Loucy (cell line): ENCODE measurements at regions not wholly inside any gene's neighbourhood (a gene's known extent, or its start where the extent isn't known, plus 50 kb on each side); places are given as distances from the start of the nearest gene placed in this dataset.
A peak's percentile ranks its signal among the peaks of the same experiment; 100 is the strongest.
"Not testable (repeated sequence)": the region's sequence is repeated elsewhere in the genome, so short reads cannot be mapped to it uniquely, and the experiment has no call there.

Experiments used
- H2AFZ ChIP-seq: fragments of 200-600 bp; sonication (generic); 2 replicates; pipeline ENCODE4 v1.6.0; 2016; ENCODE audit warnings: antibody characterized with exemption, mild to moderate bottlenecking, low read length, moderate library complexity
- H3F3A ChIP-seq: fragments of 200-600 bp; 2 replicates; pipeline ENCODE4 v1.6.0; 2016; ENCODE audit warnings: antibody characterized with exemption, low read depth, mild to moderate bottlenecking
- H3K27me3 ChIP-seq: fragments of 200-600 bp; sonication (generic); 2 replicates; pipeline ENCODE4 v1.6.1; 2014; ENCODE audit warnings: low read length, mild to moderate bottlenecking; ENCODE audit not compliant: insufficient read depth, poor library complexity, severe bottlenecking
- H3K36me3 ChIP-seq: fragments of 200-600 bp; sonication (generic); 2 replicates; pipeline ENCODE4 v1.6.1; 2016; ENCODE audit warnings: low read length; ENCODE audit not compliant: insufficient read depth
- H3K4me1 ChIP-seq: fragments of 200-600 bp; sonication (generic); 2 replicates; pipeline ENCODE4 v1.5.1; 2014; ENCODE audit warnings: low read length, mild to moderate bottlenecking; ENCODE audit not compliant: insufficient read depth, poor library complexity, severe bottlenecking
- H3K4me2 ChIP-seq: fragments of 200-600 bp; sonication (generic); 2 replicates; pipeline ENCODE4 v1.6.0; 2014; ENCODE audit warnings: antibody characterized with exemption, low read length, low read depth, mild to moderate bottlenecking; ENCODE audit not compliant: poor library complexity, severe bottlenecking
- H3K4me3 ChIP-seq: fragments of 200-600 bp; sonication (generic); 2 replicates; pipeline ENCODE4 v1.5.1; 2014; ENCODE audit warnings: low read length, mild to moderate bottlenecking, mixed read lengths; ENCODE audit not compliant: poor library complexity, severe bottlenecking
- H3K79me2 ChIP-seq: fragments of 200-600 bp; sonication (generic); 2 replicates; pipeline ENCODE4 v1.6.1; 2014; ENCODE audit warnings: low read length; ENCODE audit not compliant: insufficient read depth
- H3K9ac ChIP-seq: fragments of 200-600 bp; sonication (generic); 2 replicates; pipeline ENCODE4 v1.6.0; 2014; ENCODE audit warnings: mild to moderate bottlenecking, low read depth, low read length, moderate library complexity; ENCODE audit not compliant: poor library complexity, severe bottlenecking
- H3K9me2 ChIP-seq: fragments of 200-600 bp; sonication (generic); replicated peaks from 2 replicates; pipeline ENCODE4 v1.6.1; 2016; ENCODE audit warnings: low read depth, low read length, mixed read lengths
- H3K9me3 ChIP-seq: fragments of 200-600 bp; sonication (generic); 2 replicates; pipeline ENCODE4 v1.6.1; 2014; ENCODE audit warnings: mild to moderate bottlenecking, antibody characterized with exemption, low read length, low read depth; ENCODE audit not compliant: insufficient read depth
- H4K20me1 ChIP-seq: fragments of 200-600 bp; sonication (generic); 2 replicates; pipeline ENCODE4 v1.6.0; 2014; ENCODE audit warnings: antibody characterized with exemption, low read length, mild to moderate bottlenecking; ENCODE audit not compliant: insufficient read depth, poor library complexity, severe bottlenecking

GRCh38 chr2:89537862-89538261 is 846.4 kb downstream of the RPIA start:
- H3K4me2 ChIP-seq, H3K4me1 ChIP-seq, H2AFZ ChIP-seq, H4K20me1 ChIP-seq, H3K9me2 ChIP-seq, H3K9ac ChIP-seq, H3K4me3 ChIP-seq, H3F3A ChIP-seq, H3K9me3 ChIP-seq, H3K36me3 ChIP-seq, H3K27me3 ChIP-seq, H3K79me2 ChIP-seq: not testable (repeated sequence)

GRCh38 chr2:89544110-89544509 is 852.6 kb downstream of the RPIA start:
- not testable (repeated sequence) for H3K4me3 ChIP-seq, H3K36me3 ChIP-seq, H3K9ac ChIP-seq, H3K4me2 ChIP-seq, H3K79me2 ChIP-seq, H3K9me3 ChIP-seq, H3K4me1 ChIP-seq, H3F3A ChIP-seq, H3K9me2 ChIP-seq, H4K20me1 ChIP-seq, H2AFZ ChIP-seq, H3K27me3 ChIP-seq

- H3K27me3 ChIP-seq, H3K4me3 ChIP-seq, H3K9ac ChIP-seq, H4K20me1 ChIP-seq, H3K9me3 ChIP-seq, H3K4me1 ChIP-seq, H3K9me2 ChIP-seq, H2AFZ ChIP-seq, H3K36me3 ChIP-seq, H3K4me2 ChIP-seq, H3K79me2 ChIP-seq, H3F3A ChIP-seq: not testable (repeated sequence)
Measured at GRCh38 chr2:89579154-89579553, 887.7 kb downstream of the RPIA start.

- not testable (repeated sequence) for H3F3A ChIP-seq, H3K9me2 ChIP-seq, H3K4me3 ChIP-seq, H2AFZ ChIP-seq, H3K27me3 ChIP-seq, H3K9me3 ChIP-seq, H3K9ac ChIP-seq, H3K79me2 ChIP-seq, H3K4me2 ChIP-seq, H3K36me3 ChIP-seq, H4K20me1 ChIP-seq, H3K4me1 ChIP-seq
Measured at GRCh38 chr2:89582816-89583215, 891.3 kb downstream of the RPIA start.

- H3K27me3 ChIP-seq, H3K9me3 ChIP-seq, H3K4me3 ChIP-seq, H3K36me3 ChIP-seq, H3F3A ChIP-seq, H3K9me2 ChIP-seq, H4K20me1 ChIP-seq, H3K79me2 ChIP-seq, H3K4me2 ChIP-seq, H2AFZ ChIP-seq, H3K4me1 ChIP-seq, H3K9ac ChIP-seq: not testable (repeated sequence)
Measured at GRCh38 chr2:89584046-89584445, 892.6 kb downstream of the RPIA start.

GRCh38 chr2:89584868-89585557 is 893.5 kb downstream of the RPIA start:
- not testable (repeated sequence) for H3K79me2 ChIP-seq, H3K9me2 ChIP-seq, H3K4me1 ChIP-seq, H2AFZ ChIP-seq, H3K9ac ChIP-seq, H3F3A ChIP-seq, H3K9me3 ChIP-seq, H4K20me1 ChIP-seq, H3K36me3 ChIP-seq, H3K4me2 ChIP-seq, H3K27me3 ChIP-seq
- peak overlapping the region; percentile 63 for H3K4me3 ChIP-seq

- Histone ChIP-seq H2AFZ (peak overlapping the region; percentile 67; the same call in 1 of the 2 replicates), H3K4me3 (peak overlapping the region; percentile 63)
- H3K4me1 ChIP-seq, H3K9me2 ChIP-seq, H3K27me3 ChIP-seq, H3F3A ChIP-seq, H3K9me3 ChIP-seq, H4K20me1 ChIP-seq, H3K4me2 ChIP-seq, H3K36me3 ChIP-seq, H3K9ac ChIP-seq, H3K79me2 ChIP-seq: not testable (repeated sequence)
Measured at GRCh38 chr2:89585558-89585920, 894.1 kb downstream of the RPIA start.
